Thyroid gland (tissue), 4 donors: ENCODE measurements at regions not wholly inside any gene's neighbourhood (a gene's known extent, or its start where the extent isn't known, plus 50 kb on each side); places are given as distances from the start of the nearest gene placed in this dataset.
"Not testable (repeated sequence)": the region's sequence is repeated elsewhere in the genome, so short reads cannot be mapped to it uniquely, and the experiment has no call there.

Experiments used
- DNase-seq, 2 donors: peaks; one replicate each; pipeline ENCODE4 v3.0.0-alpha.2; 2019
- H3K27ac ChIP-seq, 3 donors: fragments of 200-600 bp; sonication (generic); 1 replicate in 2 of 3; 2 replicates in 1 of 3; pipeline ENCODE4 v1.5.1; 2016 to 2019; ENCODE audit warnings: mild to moderate bottlenecking in 1 of 3, moderate library complexity in 1 of 3
- H3K27me3 ChIP-seq: fragments of 200-600 bp; sonication (generic); one replicate; pipeline ENCODE4 v1.5.1; 2019
- H3K36me3 ChIP-seq, 2 donors: fragments of 200-600 bp; sonication (generic); one replicate each; pipeline ENCODE4 v1.5.1; 2016 to 2019
- H3K4me1 ChIP-seq, 2 donors: fragments of 200-600 bp; sonication (generic); one replicate each; pipeline ENCODE4 v1.5.1; 2017 to 2019
- H3K4me3 ChIP-seq, 3 donors: fragments of 200-600 bp; sonication (generic); replicated peaks in 1 of 3; 1 replicate in 2 of 3; 2 replicates in 1 of 3; pipeline ENCODE4 v1.5.1; 2016; ENCODE audit warnings: mild to moderate bottlenecking in 1 of 3
- H3K9me3 ChIP-seq: fragments of 200-600 bp; sonication (generic); one replicate; pipeline ENCODE4 v1.5.1; 2017
- POLR2A ChIP-seq, 2 donors: fragments of 450-650 bp; IDR thresholded peaks; one replicate each; pipeline ENCODE4 v1.6.1; 2017; ENCODE audit warnings: antibody characterized with exemption in 2 of 2, mild to moderate bottlenecking in 2 of 2, moderate library complexity in 1 of 2
- WGBS, 2 donors: methylation state at CpG; one replicate each; pipeline ENCODE4 v1.1.5; 2017; 5-methylcytosine and 5-hydroxymethylcytosine counted together
- intact Hi-C: fragments of 100-400 bp; cut with DNase I; formaldehyde crosslinking; loops from one replicate; pipeline ENCODE4 v1.15.1; 2023
- TF ChIP-seq, protein P1 (sequence below), 6 experiments: fragments of 200-600 bp in 3 of 6; fragments of 450-650 bp in 3 of 6; sonication (generic) in 3 of 6; IDR thresholded peaks; one replicate each; pipeline ENCODE4 v1.5.1; 2016 to 2019; ENCODE audit warnings: antibody characterized with exemption in 6 of 6, mild to moderate bottlenecking in 2 of 6, inconsistent platforms in 1 of 6, moderate library complexity in 1 of 6

DNA sequence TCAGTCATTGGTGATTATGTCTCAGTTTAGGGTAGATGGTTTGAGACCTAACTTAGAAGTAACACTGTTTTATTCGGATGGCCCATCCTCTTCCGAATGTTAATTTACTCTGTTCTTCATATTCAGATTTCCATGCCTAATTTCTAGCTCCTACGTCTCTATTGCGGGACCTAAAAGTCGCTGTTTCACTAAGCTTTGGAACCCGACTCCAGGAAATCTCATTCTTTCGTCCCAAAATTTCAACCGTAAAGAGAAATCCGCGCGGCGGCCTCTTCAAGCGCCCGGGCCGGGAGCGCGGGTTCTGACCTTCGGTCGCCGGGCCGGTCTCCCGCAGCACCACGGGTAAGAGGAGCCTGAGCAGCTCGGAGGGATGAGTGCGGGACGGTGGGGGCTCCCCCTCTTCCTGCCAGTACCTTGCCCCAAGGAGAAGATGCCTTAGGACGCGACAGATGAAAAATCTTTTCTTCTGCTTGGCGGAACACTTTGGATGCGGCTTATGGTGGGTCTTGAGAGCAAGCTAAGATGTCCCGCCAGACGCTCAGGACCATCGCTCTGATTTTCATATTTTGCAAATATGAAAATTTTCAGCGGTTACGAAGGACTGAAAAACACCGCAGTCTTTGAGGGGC lies 128.7 kb downstream of the PPIAL4G start:
- 15 to 17% methylated on average over 36 of the region's 36 CpGs for WGBS, 2 donors
- no peak for TF ChIP-seq POLR2A (IDR thresholded peaks at IDR 0.05)
- TF ChIP-seq, protein P1, sequence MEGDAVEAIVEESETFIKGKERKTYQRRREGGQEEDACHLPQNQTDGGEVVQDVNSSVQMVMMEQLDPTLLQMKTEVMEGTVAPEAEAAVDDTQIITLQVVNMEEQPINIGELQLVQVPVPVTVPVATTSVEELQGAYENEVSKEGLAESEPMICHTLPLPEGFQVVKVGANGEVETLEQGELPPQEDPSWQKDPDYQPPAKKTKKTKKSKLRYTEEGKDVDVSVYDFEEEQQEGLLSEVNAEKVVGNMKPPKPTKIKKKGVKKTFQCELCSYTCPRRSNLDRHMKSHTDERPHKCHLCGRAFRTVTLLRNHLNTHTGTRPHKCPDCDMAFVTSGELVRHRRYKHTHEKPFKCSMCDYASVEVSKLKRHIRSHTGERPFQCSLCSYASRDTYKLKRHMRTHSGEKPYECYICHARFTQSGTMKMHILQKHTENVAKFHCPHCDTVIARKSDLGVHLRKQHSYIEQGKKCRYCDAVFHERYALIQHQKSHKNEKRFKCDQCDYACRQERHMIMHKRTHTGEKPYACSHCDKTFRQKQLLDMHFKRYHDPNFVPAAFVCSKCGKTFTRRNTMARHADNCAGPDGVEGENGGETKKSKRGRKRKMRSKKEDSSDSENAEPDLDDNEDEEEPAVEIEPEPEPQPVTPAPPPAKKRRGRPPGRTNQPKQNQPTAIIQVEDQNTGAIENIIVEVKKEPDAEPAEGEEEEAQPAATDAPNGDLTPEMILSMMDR (IDR thresholded peaks at IDR 0.05), result no peak
- no peak overlapping the region for H3K27ac ChIP-seq
- no peak overlapping the region for H3K4me3 ChIP-seq
- H3K36me3 ChIP-seq, result no peaks in the 10 kb centered on the region
- no peak for DNase-seq
- no peaks in the 10 kb centered on the region for H3K4me1 ChIP-seq
- intact Hi-C loops, result no loop called here
- no peaks in the 10 kb centered on the region for H3K9me3 ChIP-seq
- H3K27me3 ChIP-seq, result peaks cover 15% of the 10 kb centered on the region

DNA sequence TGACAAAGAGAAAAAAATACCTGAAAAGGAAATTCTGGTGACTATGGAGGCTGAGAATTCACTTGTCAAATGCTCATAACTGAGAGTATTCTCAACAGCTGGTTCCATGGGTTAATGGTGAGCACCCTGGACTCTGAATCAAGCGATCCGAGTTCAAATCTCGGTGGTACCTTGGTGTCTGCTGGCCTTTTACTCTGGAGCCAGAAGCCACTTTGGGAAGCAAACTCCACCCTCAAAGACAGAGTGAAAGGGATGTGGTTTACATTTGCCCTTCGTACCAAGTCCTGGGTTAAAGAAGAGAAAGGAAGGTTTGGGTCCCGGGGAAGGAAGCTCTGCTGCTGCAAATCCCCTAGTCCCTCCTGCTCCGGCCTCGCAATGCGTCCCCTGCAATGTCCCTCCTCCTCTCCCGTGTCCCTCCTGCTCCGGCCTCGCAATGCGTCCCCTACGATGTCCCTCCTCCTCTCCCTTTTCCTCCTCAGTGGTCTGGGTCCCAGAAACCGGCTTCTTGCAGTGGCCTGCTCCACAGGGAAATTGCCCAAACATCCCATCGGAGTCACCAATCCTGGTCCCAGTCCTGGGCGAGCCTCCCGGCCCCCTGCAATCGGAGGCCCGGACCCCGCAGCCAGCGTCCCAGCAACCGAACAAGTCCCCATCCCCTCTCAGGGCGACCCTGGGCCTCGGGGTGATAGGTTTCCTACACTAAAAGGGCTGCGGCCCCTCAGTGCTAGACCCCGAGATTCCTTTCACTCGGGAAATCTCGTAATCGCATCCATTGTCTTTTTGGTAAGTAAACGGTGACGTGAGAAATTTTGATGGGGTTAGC lies 129.4 kb downstream of the PPIAL4G start:
- intact Hi-C loops, result no loop called here
- WGBS, 2 donors, result 24% methylated on average over 31 of the region's 31 CpGs
- H3K27me3 ChIP-seq, result peaks cover 15% of the 10 kb centered on the region
- H3K36me3 ChIP-seq, result no peaks in the 10 kb centered on the region
- H3K27ac ChIP-seq, result no peak overlapping the region
- H3K9me3 ChIP-seq, result no peaks in the 10 kb centered on the region
- no peak for TF ChIP-seq POLR2A (IDR thresholded peaks at IDR 0.05)
- TF ChIP-seq, protein P1 (IDR thresholded peaks at IDR 0.05), result no peak
- no peaks in the 10 kb centered on the region for H3K4me1 ChIP-seq
- H3K4me3 ChIP-seq, result no peak overlapping the region
- DNase-seq, result no peak

DNA sequence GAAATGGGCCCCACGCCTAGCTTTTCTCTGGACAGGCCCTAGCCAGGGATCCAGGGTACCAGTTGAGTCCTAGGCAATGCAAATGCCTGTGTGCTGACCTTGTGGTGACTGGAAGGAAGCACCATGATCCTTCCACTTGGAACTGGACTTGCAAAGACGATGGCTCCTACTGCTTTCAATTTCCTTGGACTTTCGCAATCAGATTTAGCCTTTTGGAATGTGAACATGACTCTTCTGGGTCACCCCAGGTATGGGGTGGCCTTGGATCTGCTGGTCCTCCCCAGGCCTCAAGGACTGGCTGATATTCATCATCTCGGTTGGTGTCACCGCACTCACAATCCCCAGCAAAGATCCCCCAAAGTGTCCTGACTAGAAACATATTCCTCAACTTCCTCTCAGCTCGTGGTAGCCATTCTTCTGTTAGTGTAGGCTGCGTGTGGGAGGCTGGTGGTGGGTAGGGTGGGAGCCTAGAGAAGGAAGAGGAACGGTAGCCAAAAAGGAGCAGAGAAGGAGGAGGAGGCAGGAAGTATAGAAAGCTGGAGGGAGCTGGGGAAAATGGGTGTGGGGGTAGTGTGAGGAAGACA lies 130.5 kb downstream of the PPIAL4G start:
- TF ChIP-seq POLR2A (IDR thresholded peaks at IDR 0.05), result no peak
- TF ChIP-seq, protein P1 (IDR thresholded peaks at IDR 0.05), result no peak
- Histone ChIP-seq H3K27me3 (peaks cover 15% of the 10 kb centered on the region), H3K4me1 (no peaks in the 10 kb centered on the region), H3K27ac (no peak overlapping the region), H3K9me3 (no peaks in the 10 kb centered on the region), H3K4me3 (no peak overlapping the region), H3K36me3 (no peaks in the 10 kb centered on the region)
- intact Hi-C loops, result no loop called here
- no peak for DNase-seq
- WGBS, 2 donors, result 71 to 76% methylated on average over 8 of the region's 8 CpGs

DNA sequence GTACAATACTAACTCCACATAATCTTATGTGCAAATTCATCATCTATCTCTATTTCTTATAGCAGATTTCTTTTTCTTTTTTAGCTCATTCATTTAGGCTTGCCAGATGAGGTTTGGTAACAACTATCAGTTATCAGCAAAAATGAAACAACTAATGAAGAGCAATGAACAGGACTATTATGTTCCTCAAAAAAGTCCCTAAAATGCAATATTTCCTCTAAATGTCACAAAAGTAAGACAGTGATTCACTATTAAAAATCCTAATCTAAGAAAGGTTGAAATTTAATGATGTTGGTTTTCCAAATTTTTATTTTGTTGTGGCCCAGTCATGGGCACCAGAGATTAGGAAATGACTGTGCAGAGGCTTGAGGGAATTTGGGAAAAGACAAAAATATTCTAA lies 135.3 kb downstream of the PPIAL4G start:
- DNase-seq, result no peak
- TF ChIP-seq POLR2A (IDR thresholded peaks at IDR 0.05), result no peak
- TF ChIP-seq, protein P1 (IDR thresholded peaks at IDR 0.05), result no peak
- intact Hi-C loops, result no loop called here
- H3K9me3 ChIP-seq, result no peaks in the 10 kb centered on the region
- no peaks in the 10 kb centered on the region for H3K36me3 ChIP-seq
- no peaks in the 10 kb centered on the region for H3K4me1 ChIP-seq
- no peak overlapping the region for H3K27ac ChIP-seq
- H3K27me3 ChIP-seq, result no peaks in the 10 kb centered on the region
- H3K4me3 ChIP-seq, result no peak overlapping the region

DNA sequence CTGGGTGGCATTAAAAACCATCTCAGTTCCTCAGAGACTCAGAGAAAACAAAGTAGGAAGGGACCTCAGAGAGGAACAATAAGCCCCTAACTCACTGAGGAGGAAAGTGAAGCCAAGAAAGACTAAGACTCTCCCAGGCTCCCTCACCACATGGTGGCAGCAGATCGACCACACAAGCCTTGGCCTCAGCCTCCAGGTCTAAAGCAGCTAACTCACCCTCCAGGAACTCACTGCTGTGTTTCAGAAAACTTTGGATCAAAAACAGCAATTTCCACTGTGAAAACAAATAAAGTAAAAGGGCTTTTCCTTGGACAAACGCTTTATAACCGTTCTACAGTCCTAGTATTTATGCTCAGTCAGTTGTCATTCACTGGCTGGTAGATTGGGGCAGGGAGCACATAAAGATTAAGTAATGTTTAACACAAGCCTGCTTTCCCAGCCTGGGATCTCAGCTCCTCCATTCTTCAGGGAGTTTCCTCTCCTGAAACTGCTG lies 137.4 kb downstream of the PPIAL4G start:
- intact Hi-C loops, H3K36me3 ChIP-seq, H3K4me3 ChIP-seq, H3K4me1 ChIP-seq, H3K27ac ChIP-seq, H3K27me3 ChIP-seq, H3K9me3 ChIP-seq: not testable (repeated sequence)
- DNase-seq, result peak; percentile 9 to 13
- TF ChIP-seq, protein P1 (IDR thresholded peaks at IDR 0.05), result peak in 4 of 6 experiments; percentile 26 to 49 (median 30)
- 0 to 4% methylated on average over 3 of the region's 3 CpGs for WGBS, 2 donors

DNA sequence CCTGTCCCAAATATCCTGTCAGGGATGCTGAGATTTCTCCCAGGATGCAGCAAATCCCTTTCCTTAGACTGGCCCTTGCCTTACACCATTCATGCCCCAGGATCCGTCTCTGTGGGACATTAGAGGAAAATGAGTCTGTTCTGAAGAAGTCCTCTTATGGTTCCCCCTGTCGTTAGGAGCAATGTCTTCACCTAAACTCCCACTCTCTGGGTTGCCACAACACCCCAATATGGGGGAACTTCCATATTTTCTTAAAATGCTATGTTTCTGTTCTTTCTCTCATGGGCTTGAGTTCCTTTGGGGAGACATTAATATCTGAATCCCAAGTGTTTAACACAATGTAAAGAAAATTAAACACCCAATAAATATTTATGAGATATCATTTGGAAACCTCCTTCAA lies 138.5 kb downstream of the PPIAL4G start:
- DNase-seq, H3K27ac ChIP-seq, H3K9me3 ChIP-seq, H3K36me3 ChIP-seq, H3K4me1 ChIP-seq, H3K27me3 ChIP-seq, intact Hi-C loops, H3K4me3 ChIP-seq: not testable (repeated sequence)
- WGBS, 2 donors, result 74 to 86% methylated on average over 2 of the region's 2 CpGs

DNA sequence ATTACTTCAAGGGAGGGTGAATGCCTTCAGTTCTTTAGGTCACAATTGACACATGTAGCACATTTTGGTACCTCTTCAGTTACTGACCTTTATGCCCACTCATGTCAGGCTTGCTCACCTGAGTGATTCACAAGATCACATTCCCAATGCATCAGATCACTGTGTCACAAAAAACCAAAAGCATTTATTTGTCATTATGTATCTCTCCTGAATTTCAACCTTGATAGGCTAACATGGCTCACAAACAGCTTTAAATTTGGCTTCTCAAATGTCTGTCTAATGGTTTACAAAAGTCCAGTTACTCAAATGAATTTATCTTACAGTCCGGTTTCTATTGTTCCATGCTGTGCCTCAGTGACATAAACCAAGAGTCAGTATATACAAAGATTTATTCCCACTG lies 141.4 kb downstream of the PPIAL4G start:
- H3K27me3 ChIP-seq, H3K27ac ChIP-seq, DNase-seq, H3K4me3 ChIP-seq, H3K4me1 ChIP-seq, H3K9me3 ChIP-seq, H3K36me3 ChIP-seq, intact Hi-C loops: not testable (repeated sequence)
- 88 to 100% methylated on average over 1 of the region's 1 CpG for WGBS, 2 donors
